Activated CD4-positive, alpha-beta T cell treated with anti-CD3 and anti-CD28 coated beads, Interleukin-2, amount 10 ng/mL, durations not matched to agents 7 days and 5 days (primary cell): ENCODE measurements at regions not wholly inside any gene's neighbourhood (a gene's known extent, or its start where the extent isn't known, plus 50 kb on each side); places are given as distances from the start of the nearest gene placed in this dataset.
"Not testable (repeated sequence)": the region's sequence is repeated elsewhere in the genome, so short reads cannot be mapped to it uniquely, and the experiment has no call there.

Experiments
- CTCF ChIA-PET: fragments of 350-600 bp; sonication (Branson Sonifier 250); formaldehyde crosslinking; loops from one replicate; lab custom pipeline; 2021; ENCODE audit warnings: antibody characterized with exemption; lab: Charles Lee
- POLR2A ChIA-PET: fragments of 350-600 bp; sonication (Branson Sonifier 250); formaldehyde crosslinking; loops from one replicate; lab custom pipeline; 2021; ENCODE audit warnings: antibody characterized with exemption; lab: Charles Lee
- DNase-seq: peaks from one replicate; pipeline ENCODE4 v3.0.0-alpha.2; 2020
- H3K27ac Mint-ChIP-seq: one replicate; pipeline ENCODE4 v1.8.0; 2021; ENCODE audit warnings: mild to moderate bottlenecking, moderate library complexity, mixed read lengths
- H3K27me3 Mint-ChIP-seq: one replicate; pipeline ENCODE4 v1.8.0; 2021; ENCODE audit warnings: mixed read lengths
- H3K36me3 Mint-ChIP-seq: one replicate; pipeline ENCODE4 v1.8.0; 2021; ENCODE audit warnings: low read depth, mixed read lengths
- H3K4me1 Mint-ChIP-seq: one replicate; pipeline ENCODE4 v1.8.0; 2021; ENCODE audit warnings: mixed read lengths
- H3K4me3 Mint-ChIP-seq: one replicate; pipeline ENCODE4 v1.8.0; 2021; ENCODE audit warnings: mild to moderate bottlenecking, moderate library complexity, mixed read lengths
- H3K9me3 Mint-ChIP-seq: one replicate; pipeline ENCODE4 v1.8.0; 2021; ENCODE audit warnings: mixed read lengths

- Mint-ChIP-seq H3K4me1 (no peaks in the 10 kb centered on the region), H3K27ac (no peak overlapping the region), H3K27me3 (no peaks in the 10 kb centered on the region), H3K4me3 (no peak overlapping the region), H3K36me3 (no peaks in the 10 kb centered on the region), H3K9me3 (peaks cover 5% of the 10 kb centered on the region)
- ChIA-PET CTCF (no interaction called here), POLR2A (no interaction called here)
- DNase-seq, result no peak
Measured at GRCh38 chr18:27301615-27302378, 116.7 kb upstream of the CHST9 start.

GRCh38 chr18:27298214-27298804 is 113.2 kb upstream of the CHST9 start:
- CTCF ChIA-PET, result no interaction called here
- peaks cover 3% of the 10 kb centered on the region for H3K9me3 Mint-ChIP-seq
- no peak overlapping the region for H3K4me3 Mint-ChIP-seq
- no peaks in the 10 kb centered on the region for H3K27me3 Mint-ChIP-seq
- H3K27ac Mint-ChIP-seq, result no peak overlapping the region
- no peak for DNase-seq
- no peaks in the 10 kb centered on the region for H3K36me3 Mint-ChIP-seq
- POLR2A ChIA-PET, result no interaction called here
- no peaks in the 10 kb centered on the region for H3K4me1 Mint-ChIP-seq

- H3K36me3 Mint-ChIP-seq, CTCF ChIA-PET, POLR2A ChIA-PET, H3K27me3 Mint-ChIP-seq, H3K9me3 Mint-ChIP-seq, DNase-seq, H3K4me1 Mint-ChIP-seq, H3K4me3 Mint-ChIP-seq, H3K27ac Mint-ChIP-seq: not testable (repeated sequence)
Measured at GRCh38 chr18:27285973-27286562, 101.0 kb upstream of the CHST9 start.

- Mint-ChIP-seq H3K4me3 (no peak overlapping the region), H3K4me1 (no peaks in the 10 kb centered on the region), H3K36me3 (no peaks in the 10 kb centered on the region), H3K9me3 (no peaks in the 10 kb centered on the region), H3K27ac (no peak overlapping the region), H3K27me3 (no peaks in the 10 kb centered on the region)
- ChIA-PET POLR2A (no interaction called here), CTCF (no interaction called here)
- DNase-seq, result no peak
Measured at GRCh38 chr18:27278131-27278530, 93.0 kb upstream of the CHST9 start.

- POLR2A ChIA-PET, result no interaction called here
- Mint-ChIP-seq H3K27me3 (no peaks in the 10 kb centered on the region), H3K36me3 (no peaks in the 10 kb centered on the region), H3K4me3 (no peak overlapping the region), H3K9me3 (no peaks in the 10 kb centered on the region), H3K27ac (no peak overlapping the region), H3K4me1 (no peaks in the 10 kb centered on the region)
- DNase-seq, result no peak
- CTCF ChIA-PET, result no interaction called here
Measured at GRCh38 chr18:27277554-27277953, 92.4 kb upstream of the CHST9 start.

GRCh38 chr18:27276886-27277285 is 91.8 kb upstream of the CHST9 start:
- H3K36me3 Mint-ChIP-seq, result no peaks in the 10 kb centered on the region
- no peak overlapping the region for H3K27ac Mint-ChIP-seq
- no peaks in the 10 kb centered on the region for H3K27me3 Mint-ChIP-seq
- H3K4me3 Mint-ChIP-seq, result no peak overlapping the region
- ChIA-PET CTCF (no interaction called here), POLR2A (no interaction called here)
- H3K9me3 Mint-ChIP-seq, result no peaks in the 10 kb centered on the region
- no peak for DNase-seq
- no peaks in the 10 kb centered on the region for H3K4me1 Mint-ChIP-seq

GRCh38 chr18:27276479-27276878 is 91.4 kb upstream of the CHST9 start:
- Mint-ChIP-seq H3K4me1 (no peaks in the 10 kb centered on the region), H3K9me3 (no peaks in the 10 kb centered on the region), H3K27me3 (no peaks in the 10 kb centered on the region), H3K27ac (no peak overlapping the region), H3K4me3 (no peak overlapping the region), H3K36me3 (no peaks in the 10 kb centered on the region)
- ChIA-PET CTCF (no interaction called here), POLR2A (interaction anchor here (0.6 kb wide), 1 partner anchor 51 kb away, joined by 5 read pairs; no protein-coding TSS in a partner anchor)
- no peak for DNase-seq

- H3K4me1 Mint-ChIP-seq, result no peaks in the 10 kb centered on the region
- no peaks in the 10 kb centered on the region for H3K27me3 Mint-ChIP-seq
- ChIA-PET CTCF (no interaction called here), POLR2A (no interaction called here)
- H3K9me3 Mint-ChIP-seq, result peaks cover 2% of the 10 kb centered on the region
- H3K27ac Mint-ChIP-seq, result no peak overlapping the region
- no peaks in the 10 kb centered on the region for H3K36me3 Mint-ChIP-seq
- no peak for DNase-seq
- H3K4me3 Mint-ChIP-seq, result no peak overlapping the region
Measured at GRCh38 chr18:27274901-27275300, 89.8 kb upstream of the CHST9 start.

GRCh38 chr18:27270508-27270907 is 85.4 kb upstream of the CHST9 start:
- DNase-seq, result no peak
- ChIA-PET CTCF (no interaction called here), POLR2A (no interaction called here)
- H3K36me3 Mint-ChIP-seq, result no peaks in the 10 kb centered on the region
- H3K27ac Mint-ChIP-seq, result no peak overlapping the region
- H3K9me3 Mint-ChIP-seq, result peaks cover 7% of the 10 kb centered on the region
- H3K27me3 Mint-ChIP-seq, result no peaks in the 10 kb centered on the region
- H3K4me1 Mint-ChIP-seq, result no peaks in the 10 kb centered on the region
- H3K4me3 Mint-ChIP-seq, result no peak overlapping the region

GRCh38 chr18:27263369-27263768 is 78.3 kb upstream of the CHST9 start:
- Mint-ChIP-seq H3K4me3 (no peak overlapping the region), H3K9me3 (peaks cover 6% of the 10 kb centered on the region), H3K4me1 (no peaks in the 10 kb centered on the region), H3K27ac (no peak overlapping the region), H3K36me3 (no peaks in the 10 kb centered on the region), H3K27me3 (no peaks in the 10 kb centered on the region)
- DNase-seq, result no peak
- POLR2A ChIA-PET, result no interaction called here
- CTCF ChIA-PET, result no interaction called here

GRCh38 chr18:27261769-27262549 is 76.9 kb upstream of the CHST9 start:
- Mint-ChIP-seq H3K36me3 (no peaks in the 10 kb centered on the region), H3K4me1 (no peaks in the 10 kb centered on the region), H3K27ac (no peak overlapping the region), H3K27me3 (no peaks in the 10 kb centered on the region), H3K4me3 (no peak overlapping the region), H3K9me3 (peaks cover 3% of the 10 kb centered on the region)
- POLR2A ChIA-PET, result no interaction called here
- CTCF ChIA-PET, result no interaction called here
- no peak for DNase-seq

GRCh38 chr18:27253571-27253970 is 68.5 kb upstream of the CHST9 start:
- Mint-ChIP-seq H3K27ac (no peak overlapping the region), H3K27me3 (no peaks in the 10 kb centered on the region), H3K4me1 (no peaks in the 10 kb centered on the region), H3K4me3 (no peak overlapping the region), H3K9me3 (peaks cover 2% of the 10 kb centered on the region), H3K36me3 (no peaks in the 10 kb centered on the region)
- DNase-seq, result no peak
- ChIA-PET POLR2A (no interaction called here), CTCF (no interaction called here)

- Mint-ChIP-seq H3K27ac (no peak overlapping the region), H3K4me3 (no peak overlapping the region), H3K9me3 (peaks cover 2% of the 10 kb centered on the region), H3K36me3 (no peaks in the 10 kb centered on the region), H3K27me3 (no peaks in the 10 kb centered on the region), H3K4me1 (no peaks in the 10 kb centered on the region)
- POLR2A ChIA-PET, result no interaction called here
- CTCF ChIA-PET, result no interaction called here
- DNase-seq, result no peak
Measured at GRCh38 chr18:27250471-27250870, 65.4 kb upstream of the CHST9 start.
